Inflammatory macrophage (primary cell): ENCODE measurements at regions not wholly inside any gene's neighbourhood (a gene's known extent, or its start where the extent isn't known, plus 50 kb on each side); places are given as distances from the start of the nearest gene placed in this dataset.
A peak's percentile ranks its signal among the peaks of the same experiment; 100 is the strongest.
"Not testable (repeated sequence)": the region's sequence is repeated elsewhere in the genome, so short reads cannot be mapped to it uniquely, and the experiment has no call there.

Experiments used
- DNase-seq, 2 donors: peaks; one replicate each; pipeline ENCODE4 v3.0.0-alpha.2; 2020 to 2022

- DNase-seq = no peak
These were observed 52.2 kb upstream of the C10orf90 start for GRCh38 chr10:126722726-126723125.

DNA sequence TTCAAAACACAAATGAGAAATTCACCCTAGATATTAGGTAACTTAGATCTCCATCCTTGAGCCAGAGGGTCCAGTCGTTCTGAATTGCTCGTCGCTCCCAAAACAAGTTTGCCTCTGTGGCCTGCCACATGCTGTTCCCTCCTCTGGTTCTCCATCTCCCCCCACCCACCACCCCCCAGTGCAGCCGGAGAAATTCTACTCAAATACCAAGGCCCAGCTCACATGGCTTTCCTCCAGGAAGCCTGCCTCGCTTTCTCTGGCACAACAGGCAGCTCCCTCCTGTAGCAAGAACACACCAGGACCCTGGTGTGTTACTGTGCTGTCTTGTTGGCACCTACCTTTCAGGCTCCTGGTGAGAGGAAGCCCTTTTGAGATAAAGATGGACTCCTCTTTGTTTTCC lies 52.7 kb upstream of the C10orf90 start:
- DNase-seq = no peak

DNA sequence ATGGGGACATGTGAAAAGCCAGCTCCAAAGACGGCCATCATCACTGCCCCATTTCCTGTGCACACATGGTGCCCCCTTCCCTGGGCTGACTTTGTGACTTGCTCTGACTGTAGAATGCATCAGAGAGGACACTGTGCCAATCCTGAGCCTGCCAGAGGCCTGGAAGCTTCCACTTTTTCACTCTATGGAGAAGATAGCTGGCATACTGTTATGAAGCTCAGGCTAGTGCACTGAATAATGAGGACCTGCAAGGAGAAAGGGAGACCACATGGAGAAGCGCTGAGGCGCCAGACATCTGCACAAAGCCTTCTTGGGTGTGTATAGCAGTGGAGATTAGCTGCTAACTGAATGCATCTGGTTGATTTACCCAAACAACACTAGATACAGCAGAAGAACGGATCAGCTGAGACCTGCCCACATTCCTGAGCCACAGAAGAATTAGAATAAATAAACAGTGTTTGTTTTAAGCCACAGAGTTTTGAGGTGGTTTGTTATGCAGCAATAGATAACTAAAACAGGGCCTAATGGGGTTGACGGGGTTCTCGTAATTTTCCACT lies 58.9 kb upstream of the C10orf90 start:
- no peak for DNase-seq

GRCh38 chr10:126730856-126731609 lies 60.5 kb upstream of the C10orf90 start:
- no peak for DNase-seq

DNA sequence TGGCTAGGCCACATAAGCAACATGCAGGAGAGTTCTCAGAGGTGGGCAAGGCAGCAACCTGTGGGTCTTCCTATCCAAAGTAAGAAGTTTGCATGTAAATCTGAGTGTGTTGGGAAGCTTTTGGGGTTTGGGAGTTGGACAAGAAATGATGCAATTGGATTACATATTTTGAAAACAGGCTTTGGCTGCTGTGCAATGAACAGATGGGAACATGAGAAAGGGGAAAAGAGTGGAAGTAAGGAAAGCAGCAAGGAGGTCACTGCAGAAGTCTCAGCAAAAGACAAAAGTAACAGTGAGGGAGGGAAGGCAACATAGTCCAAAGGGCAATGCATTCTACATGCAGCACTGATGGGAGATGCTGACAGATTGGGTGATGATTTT lies 61.1 kb upstream of the C10orf90 start:
- DNase-seq = no peak

DNA sequence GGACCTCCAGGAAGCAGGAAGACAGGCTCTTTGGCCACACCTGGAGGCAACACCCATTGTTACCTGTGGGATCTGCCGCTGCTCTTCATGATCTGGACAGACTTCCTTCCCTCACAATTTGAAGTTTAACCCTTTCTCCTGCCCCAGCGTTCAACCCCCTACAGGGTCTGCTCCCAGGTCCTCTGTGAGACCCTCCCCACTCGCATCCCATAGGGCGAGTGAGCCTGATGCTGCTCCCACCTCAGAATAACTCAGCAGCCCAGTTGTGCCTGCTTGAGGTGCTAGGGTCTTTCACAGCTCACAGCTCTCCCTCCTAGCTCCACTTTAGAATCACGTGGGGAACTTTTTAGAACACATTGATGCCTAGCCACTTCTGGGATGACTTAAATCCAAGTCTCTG lies 61.8 kb upstream of the C10orf90 start:
- no peak for DNase-seq

GRCh38 chr10:126732868-126733267 lies 62.4 kb upstream of the C10orf90 start:
- no peak for DNase-seq

- DNase-seq = no peak
These were observed 63.5 kb upstream of the C10orf90 start for GRCh38 chr10:126734015-126734414.

DNA sequence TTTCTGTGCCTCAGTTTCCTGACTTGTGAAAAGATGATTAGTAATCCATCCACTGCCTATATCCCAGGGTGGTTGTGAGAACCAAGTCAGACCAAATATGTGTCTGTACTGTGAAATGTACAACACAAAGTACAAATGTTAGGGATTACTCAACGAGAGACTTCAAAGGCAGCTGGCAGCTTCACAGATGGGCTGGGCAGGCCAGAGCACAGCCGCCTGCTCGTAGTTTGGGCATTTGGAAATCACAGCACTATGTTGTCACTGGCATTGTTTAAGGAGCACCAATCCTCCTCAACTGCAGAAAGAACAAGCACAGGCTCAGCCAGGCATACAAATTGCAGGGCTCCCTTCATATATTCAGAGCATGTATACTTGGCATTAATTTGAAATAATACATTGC lies 64.5 kb upstream of the C10orf90 start:
- no peak for DNase-seq

DNA sequence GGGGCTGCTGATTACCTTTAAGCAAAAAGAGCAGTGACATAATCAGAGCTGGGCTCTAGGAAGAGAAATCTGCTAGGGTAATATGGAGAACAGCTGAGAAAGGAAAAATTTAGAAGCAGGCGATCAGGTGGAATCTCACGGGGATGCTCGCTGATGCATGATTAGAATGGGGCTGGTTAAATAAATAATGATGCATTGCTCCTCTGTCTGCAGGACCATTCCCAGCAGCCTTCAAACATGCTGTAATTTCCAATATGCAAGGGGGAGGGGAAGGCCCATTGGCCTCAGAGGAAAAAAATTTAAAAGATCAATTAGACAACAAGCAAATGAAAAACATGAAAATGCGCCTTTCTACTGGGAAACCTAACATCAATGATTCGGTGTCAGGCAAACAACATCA lies 65.6 kb upstream of the C10orf90 start:
- DNase-seq = no peak

- DNase-seq = no peak
These were observed 66.2 kb upstream of the C10orf90 start for GRCh38 chr10:126736727-126737126.

GRCh38 chr10:126738001-126738400 lies 67.5 kb upstream of the C10orf90 start:
- no peak for DNase-seq

GRCh38 chr10:126744571-126744970 lies 74.1 kb upstream of the C10orf90 start:
- no peak for DNase-seq

GRCh38 chr10:126749015-126749655 lies 78.6 kb upstream of the C10orf90 start:
- peak; percentile 56 to 68 for DNase-seq

GRCh38 chr10:126754966-126755365 lies 84.5 kb upstream of the C10orf90 start:
- DNase-seq = no peak

DNA sequence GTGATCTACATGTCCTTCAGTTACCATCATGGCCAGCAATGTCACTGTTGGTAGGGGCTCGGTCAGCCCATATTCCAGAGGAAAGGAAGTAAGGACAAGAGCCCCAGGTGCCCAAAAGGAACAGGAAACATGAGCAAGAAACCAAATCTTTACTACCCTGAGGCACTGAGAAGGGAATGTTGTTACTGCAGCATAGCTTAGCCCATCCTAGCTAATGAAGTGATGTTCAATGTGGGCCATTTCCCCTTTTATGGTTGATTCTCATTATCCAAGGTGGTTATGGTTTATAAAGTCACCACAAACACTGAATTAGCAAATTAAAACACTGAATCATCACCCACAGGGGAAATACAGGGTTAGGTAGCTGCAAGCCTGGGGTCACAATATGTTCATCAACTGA lies 88.4 kb upstream of the C10orf90 start:
- no peak for DNase-seq

DNA sequence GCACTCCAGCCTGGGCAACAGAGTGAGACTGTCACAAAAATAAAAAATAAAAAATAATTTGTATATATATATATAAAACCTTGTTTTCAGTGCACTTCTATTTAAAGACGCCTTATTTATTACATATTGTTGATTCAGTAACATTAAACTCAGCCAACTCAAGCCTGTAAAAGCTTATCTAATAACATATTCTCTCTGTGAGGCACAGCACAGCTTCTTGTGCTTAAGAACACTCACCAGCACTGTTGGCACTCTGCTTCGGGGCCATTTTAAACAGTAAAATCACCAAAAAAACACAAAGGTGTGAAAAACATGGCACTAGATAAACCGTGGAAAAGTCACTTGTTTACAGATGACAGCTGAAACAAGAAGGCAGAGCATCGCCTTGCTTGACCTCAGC lies 89.0 kb upstream of the C10orf90 start:
- no peak for DNase-seq

- DNase-seq = not testable (repeated sequence)
These were observed 96.2 kb upstream of the C10orf90 start for GRCh38 chr10:126766646-126767045.

- no peak for DNase-seq
These were observed 100.3 kb upstream of the C10orf90 start for GRCh38 chr10:126770809-126771208.

- no peak for DNase-seq
These were observed 105.7 kb upstream of the C10orf90 start for GRCh38 chr10:126776168-126776567.

- DNase-seq = no peak
These were observed 107.2 kb upstream of the C10orf90 start for GRCh38 chr10:126777714-126778113.

GRCh38 chr10:126781450-126782216 lies 111.1 kb upstream of the C10orf90 start:
- DNase-seq = no peak

DNA sequence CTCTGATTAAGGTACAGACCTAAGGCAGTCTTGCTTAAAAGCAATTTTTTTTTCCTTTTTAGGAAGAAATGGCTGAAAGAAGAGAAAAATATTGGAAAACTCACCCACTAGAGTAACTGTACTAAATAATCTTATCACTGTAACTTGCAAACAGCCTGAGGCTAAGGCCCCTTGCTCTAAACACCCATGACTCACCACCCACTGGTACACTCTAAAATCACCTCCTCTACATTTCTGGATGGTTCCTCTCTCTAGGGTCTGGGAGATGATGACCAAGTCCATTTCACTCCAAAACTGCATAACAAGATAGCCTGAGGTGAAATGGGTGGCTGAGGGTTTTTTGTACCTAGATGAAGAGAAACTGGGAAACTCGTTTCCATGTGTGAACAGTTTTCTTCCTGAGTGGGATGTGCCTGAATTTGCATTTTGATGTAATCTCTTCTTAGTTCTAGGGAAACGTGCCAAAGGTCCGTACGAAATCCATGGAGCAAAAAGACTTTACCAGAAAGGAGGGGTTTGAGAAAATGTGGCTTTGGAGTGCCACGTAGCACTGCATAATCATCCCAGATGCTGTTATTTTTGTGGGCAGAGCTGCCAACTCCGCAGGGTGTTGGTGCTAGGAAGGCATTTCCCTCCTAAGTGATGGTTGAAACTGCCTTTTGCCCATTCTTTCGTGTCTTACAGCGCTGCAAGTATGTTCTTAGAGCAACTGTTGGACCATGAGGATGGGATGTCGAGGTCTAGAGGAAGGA lies 113.5 kb upstream of the C10orf90 start:
- no peak for DNase-seq
